Tibial nerve (tissue), 3 donors: ENCODE measurements at regions not wholly inside any gene's neighbourhood (a gene's known extent, or its start where the extent isn't known, plus 50 kb on each side); places are given as distances from the start of the nearest gene placed in this dataset.

ENCODE experiments used
- CTCF ChIP-seq, 5 experiments: fragments of 200-600 bp in 3 of 5; fragments of 450-650 bp in 2 of 5; sonication (generic) in 3 of 5; IDR thresholded peaks; one replicate each; pipeline ENCODE4 v1.5.1; 2016 to 2019; ENCODE audit warnings: antibody characterized with exemption in 5 of 5, mild to moderate bottlenecking in 3 of 5, moderate library complexity in 2 of 5
- POLR2A ChIP-seq, 2 donors: fragments of 450-650 bp; IDR thresholded peaks; one replicate each; pipeline ENCODE4 v1.6.1; 2017; ENCODE audit warnings: antibody characterized with exemption in 2 of 2, mild to moderate bottlenecking in 2 of 2, moderate library complexity in 2 of 2

GRCh38 chr2:180196419-180196977 is 189.4 kb upstream of the CWC22 start:
- no peak for TF ChIP-seq POLR2A (IDR thresholded peaks at IDR 0.05)
- no peak for TF ChIP-seq CTCF (IDR thresholded peaks at IDR 0.05)
